MV-4-11 (cell line): ENCODE measurements at regions not wholly inside any gene's neighbourhood (a gene's known extent, or its start where the extent isn't known, plus 50 kb on each side); places are given as distances from the start of the nearest gene placed in this dataset.
"Not testable (repeated sequence)": the region's sequence is repeated elsewhere in the genome, so short reads cannot be mapped to it uniquely, and the experiment has no call there.

Experiments used
- DNase-seq: peaks from one replicate; lab custom pipeline; 2025; lab: John Stamatoyannopoulos, UW

GRCh38 chr5:79924936-79925893, 65.8 kb downstream of the MTX3 start:
- DNase-seq = no peak

- DNase-seq = no peak
These were observed 67.6 kb downstream of the MTX3 start for GRCh38 chr5:79923431-79923830.

- no peak for DNase-seq
These were observed 68.4 kb downstream of the MTX3 start for GRCh38 chr5:79922626-79923025.

GRCh38 chr5:79907452-79907851, 83.6 kb downstream of the MTX3 start:
- not testable (repeated sequence) for DNase-seq

- not testable (repeated sequence) for DNase-seq
These were observed 88.5 kb downstream of the MTX3 start for GRCh38 chr5:79902571-79902970.

GRCh38 chr5:79901631-79902030, 89.4 kb downstream of the MTX3 start:
- DNase-seq = no peak

GRCh38 chr5:79898611-79899010, 92.5 kb downstream of the MTX3 start:
- no peak for DNase-seq

GRCh38 chr5:79893976-79894375, 97.1 kb downstream of the MTX3 start:
- DNase-seq = no peak

GRCh38 chr5:79893485-79893884, 97.6 kb downstream of the MTX3 start:
- no peak for DNase-seq

GRCh38 chr5:79890930-79891249, 100.2 kb downstream of the MTX3 start:
- DNase-seq = peak; percentile 61

- DNase-seq = no peak
These were observed 100.7 kb downstream of the MTX3 start for GRCh38 chr5:79890119-79890929.

GRCh38 chr5:79888643-79889042, 102.4 kb downstream of the MTX3 start:
- no peak for DNase-seq

GRCh38 chr5:79886925-79887655, 104.0 kb downstream of the MTX3 start:
- DNase-seq = no peak

- DNase-seq = no peak
These were observed 104.6 kb downstream of the MTX3 start for GRCh38 chr5:79886456-79886855.

- DNase-seq = not testable (repeated sequence)
These were observed 111.2 kb downstream of the MTX3 start for GRCh38 chr5:79879880-79880279.

- DNase-seq = peak; percentile 26
These were observed 112.2 kb downstream of the MTX3 start for GRCh38 chr5:79878721-79879336.

GRCh38 chr5:79878136-79878679, 112.9 kb downstream of the MTX3 start:
- DNase-seq = no peak

GRCh38 chr5:79876456-79876855, 114.6 kb downstream of the MTX3 start:
- no peak for DNase-seq

GRCh38 chr5:79875230-79875629, 115.8 kb downstream of the MTX3 start:
- no peak for DNase-seq

GRCh38 chr5:79873187-79873586, 117.9 kb downstream of the MTX3 start:
- DNase-seq = no peak

GRCh38 chr5:79872291-79872690, 118.8 kb downstream of the MTX3 start:
- DNase-seq = no peak
